HG02884 (cell line): ENCODE measurements at regions not wholly inside any gene's neighbourhood (a gene's known extent, or its start where the extent isn't known, plus 50 kb on each side); places are given as distances from the start of the nearest gene placed in this dataset.

Experiments
- ATAC-seq: cut with Tn5 transposase; IDR thresholded peaks from one replicate; pipeline ENCODE4 v1.9.1; 2021; ENCODE audit warnings: mild to moderate bottlenecking, moderate library complexity; ENCODE audit not compliant: unreplicated experiment

- no peak for ATAC-seq
These were observed 54.6 kb upstream of the DEPDC1 start for GRCh38 chr1:68551459-68551858.

GRCh38 chr1:68558321-68559026, 61.6 kb upstream of the DEPDC1 start:
- no peak for ATAC-seq

- ATAC-seq, result no peak
These were observed 69.0 kb upstream of the DEPDC1 start for GRCh38 chr1:68565923-68566322.

- ATAC-seq, result no peak
These were observed 74.0 kb upstream of the DEPDC1 start for GRCh38 chr1:68570871-68571270.

GRCh38 chr1:68571454-68572235, 74.8 kb upstream of the DEPDC1 start:
- no peak for ATAC-seq

GRCh38 chr1:68585351-68585750, 88.5 kb upstream of the DEPDC1 start:
- no peak for ATAC-seq

GRCh38 chr1:68586766-68587165, 89.9 kb upstream of the DEPDC1 start:
- no peak for ATAC-seq

- ATAC-seq, result no peak
These were observed 91.4 kb upstream of the DEPDC1 start for GRCh38 chr1:68588304-68588703.

GRCh38 chr1:68590473-68590872, 93.6 kb upstream of the DEPDC1 start:
- ATAC-seq, result no peak

- ATAC-seq, result no peak
These were observed 98.0 kb upstream of the DEPDC1 start for GRCh38 chr1:68594851-68595250.

GRCh38 chr1:68600049-68600661, 103.3 kb upstream of the DEPDC1 start:
- no peak for ATAC-seq

GRCh38 chr1:68608289-68608688, 111.4 kb upstream of the DEPDC1 start:
- no peak for ATAC-seq

GRCh38 chr1:68615312-68615711, 118.4 kb upstream of the DEPDC1 start:
- ATAC-seq, result no peak

GRCh38 chr1:68617942-68618341, 121.1 kb upstream of the DEPDC1 start:
- no peak for ATAC-seq

- ATAC-seq, result no peak
These were observed 123.7 kb upstream of the DEPDC1 start for GRCh38 chr1:68620571-68620970.

GRCh38 chr1:68623700-68624099, 126.8 kb upstream of the DEPDC1 start:
- no peak for ATAC-seq

- ATAC-seq, result no peak
These were observed 127.4 kb upstream of the DEPDC1 start for GRCh38 chr1:68624233-68624632.

GRCh38 chr1:68625624-68626023, 128.7 kb upstream of the DEPDC1 start:
- no peak for ATAC-seq

- no peak for ATAC-seq
These were observed 136.4 kb upstream of the DEPDC1 start for GRCh38 chr1:68633141-68633919.

GRCh38 chr1:68644504-68644903, 147.6 kb upstream of the DEPDC1 start:
- ATAC-seq, result no peak

GRCh38 chr1:68651115-68651514, 154.2 kb upstream of the DEPDC1 start:
- no peak for ATAC-seq
